ENCODE measurements at regions not wholly inside any gene's neighbourhood (a gene's known extent, or its start where the extent isn't known, plus 50 kb on each side); places are given as distances from the start of the nearest gene placed in this dataset.

DNA sequence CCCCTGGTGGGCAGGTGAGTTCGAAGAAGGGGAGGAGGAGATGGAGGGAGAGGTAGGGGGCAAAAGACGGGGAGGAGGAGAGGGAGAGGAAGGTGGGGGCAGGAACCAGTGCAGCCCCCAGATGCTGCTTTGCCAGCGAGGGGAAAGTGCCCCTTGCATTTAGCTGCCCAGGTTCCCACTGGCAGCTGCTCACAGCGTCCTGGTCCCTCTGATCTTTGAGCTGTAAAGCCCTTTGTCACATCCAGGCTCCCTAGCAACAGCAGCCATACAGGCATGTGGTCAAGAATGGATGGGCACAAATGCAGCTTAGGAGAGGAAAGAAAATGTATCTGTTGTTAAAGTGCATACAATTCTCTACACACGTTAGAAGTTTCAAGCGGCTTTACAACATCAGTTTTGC lies 160.9 kb downstream of the CD83 start:
- TF ChIP-seq TAF1 (IDR thresholded peaks at IDR 0.05; ENCODE audit: borderline replicate concordance, insufficient read depth, low read length): no peak
- no peak for TF ChIP-seq REST (IDR thresholded peaks at IDR 0.05; ENCODE audit: insufficient read depth in 1 of 2, low read depth in 2 of 2, low read length in 2 of 2)

- no peak for TF ChIP-seq TAF1 (IDR thresholded peaks at IDR 0.05; ENCODE audit: borderline replicate concordance, insufficient read depth, low read length)
- TF ChIP-seq POLR2AphosphoS5 (IDR thresholded peaks at IDR 0.05; ENCODE audit: low read depth, low read length): no peak
- no peak for TF ChIP-seq REST (IDR thresholded peaks at IDR 0.05; ENCODE audit: insufficient read depth in 1 of 2, low read depth in 2 of 2, low read length in 2 of 2)
- no peak for TF ChIP-seq FOXP2 (optimal IDR thresholded peaks at IDR 0.05; ENCODE audit: borderline replicate concordance, extremely low read depth, extremely low read length, insufficient read depth)
- no peak for TF ChIP-seq SIN3A (IDR thresholded peaks at IDR 0.05; ENCODE audit: borderline replicate concordance, insufficient read depth, low read length)
These were observed 162.5 kb downstream of the CD83 start for GRCh38 chr6:14280006-14280510.

- TF ChIP-seq POLR2AphosphoS5 (IDR thresholded peaks at IDR 0.05; ENCODE audit: low read depth, low read length) (no peak), SIN3A (IDR thresholded peaks at IDR 0.05; ENCODE audit: borderline replicate concordance, insufficient read depth, low read length) (no peak), REST (IDR thresholded peaks at IDR 0.05; ENCODE audit: insufficient read depth in 1 of 2, low read depth in 2 of 2, low read length in 2 of 2) (no peak)
These were observed 163.3 kb downstream of the CD83 start for GRCh38 chr6:14280766-14281293.

- TF ChIP-seq REST (IDR thresholded peaks at IDR 0.05; ENCODE audit: insufficient read depth in 1 of 2, low read depth in 2 of 2, low read length in 2 of 2) (no peak), TAF1 (IDR thresholded peaks at IDR 0.05; ENCODE audit: borderline replicate concordance, insufficient read depth, low read length) (no peak), FOXP2 (optimal IDR thresholded peaks at IDR 0.05; ENCODE audit: borderline replicate concordance, extremely low read depth, extremely low read length, insufficient read depth) (no peak), POLR2AphosphoS5 (IDR thresholded peaks at IDR 0.05; ENCODE audit: low read depth, low read length) (no peak), SIN3A (IDR thresholded peaks at IDR 0.05; ENCODE audit: borderline replicate concordance, insufficient read depth, low read length) (no peak)
These were observed 164.5 kb downstream of the CD83 start for GRCh38 chr6:14281811-14282660.
